KMS-11 (cell line): ENCODE measurements at regions not wholly inside any gene's neighbourhood (a gene's known extent, or its start where the extent isn't known, plus 50 kb on each side); places are given as distances from the start of the nearest gene placed in this dataset.

Source experiments
- H2AFZ ChIP-seq: fragments of 200-600 bp; sonication (generic); 2 replicates; pipeline ENCODE4 v1.6.1; 2016; ENCODE audit warnings: antibody characterized with exemption, mixed run types, low read depth
- H3K27ac ChIP-seq: fragments of 200-600 bp; sonication (generic); 2 replicates; pipeline ENCODE4 v1.6.1; 2016; ENCODE audit warnings: mild to moderate bottlenecking, mixed run types
- H3K27me3 ChIP-seq: fragments of 200-600 bp; sonication (generic); 2 replicates; pipeline ENCODE4 v1.6.1; 2017; ENCODE audit warnings: mild to moderate bottlenecking, low read depth, mixed run types, moderate library complexity; ENCODE audit not compliant: insufficient read depth
- H3K36me3 ChIP-seq: fragments of 200-600 bp; sonication (generic); 2 replicates; pipeline ENCODE4 v1.6.1; 2017; ENCODE audit warnings: mild to moderate bottlenecking, mixed run types; ENCODE audit not compliant: insufficient read depth
- H3K4me1 ChIP-seq: fragments of 200-600 bp; sonication (generic); 2 replicates; pipeline ENCODE4 v1.6.1; 2016; ENCODE audit warnings: mild to moderate bottlenecking, low read depth, mixed run types; ENCODE audit not compliant: poor library complexity, severe bottlenecking
- H3K4me2 ChIP-seq: fragments of 200-600 bp; sonication (generic); 2 replicates; pipeline ENCODE4 v1.7.0; 2016; ENCODE audit warnings: mild to moderate bottlenecking, mixed run types
- H3K4me3 ChIP-seq: fragments of 200-600 bp; sonication (generic); IDR thresholded peaks from 2 replicates; pipeline ENCODE4 v1.6.1; 2017; ENCODE audit warnings: low read depth, low read length, mixed read lengths; ENCODE audit not compliant: insufficient read depth
- H3K79me2 ChIP-seq: fragments of 200-600 bp; sonication (generic); 2 replicates; pipeline ENCODE4 v1.6.1; 2016; ENCODE audit warnings: low read depth, mixed run types; ENCODE audit not compliant: insufficient read depth
- H3K9ac ChIP-seq: fragments of 200-600 bp; sonication (generic); 2 replicates; pipeline ENCODE4 v1.6.1; 2016; ENCODE audit warnings: mild to moderate bottlenecking, mixed run types
- H4K20me1 ChIP-seq: fragments of 200-600 bp; sonication (generic); 2 replicates; pipeline ENCODE4 v1.6.1; 2016; ENCODE audit warnings: mild to moderate bottlenecking, mixed run types; ENCODE audit not compliant: insufficient read depth
- CTCF ChIP-seq: fragments of 200-600 bp; sonication (generic); conservative IDR thresholded peaks from 2 replicates; pipeline ENCODE4 v1.6.1; 2017; ENCODE audit warnings: low read depth, mild to moderate bottlenecking, antibody characterized with exemption, low read length, moderate library complexity, mixed read lengths

GRCh38 chr15:93486407-93487117 lies 397.6 kb upstream of the RGMA start:
- H2AFZ ChIP-seq: no peak overlapping the region
- H3K9ac ChIP-seq: no peak overlapping the region
- H3K4me3 ChIP-seq: no peak overlapping the region
- H4K20me1 ChIP-seq: no peaks in the 10 kb centered on the region
- H3K36me3 ChIP-seq: no peaks in the 10 kb centered on the region
- H3K79me2 ChIP-seq: no peaks in the 10 kb centered on the region
- H3K27ac ChIP-seq: no peak overlapping the region
- H3K27me3 ChIP-seq: no peaks in the 10 kb centered on the region
- H3K4me2 ChIP-seq: no peak overlapping the region
- TF ChIP-seq CTCF: no peak
- H3K4me1 ChIP-seq: no peaks in the 10 kb centered on the region

GRCh38 chr15:93485438-93486327 lies 396.7 kb upstream of the RGMA start:
- H3K27ac ChIP-seq: no peak overlapping the region
- no peaks in the 10 kb centered on the region for H3K36me3 ChIP-seq
- H3K4me1 ChIP-seq: no peaks in the 10 kb centered on the region
- no peak overlapping the region for H3K4me2 ChIP-seq
- H3K79me2 ChIP-seq: no peaks in the 10 kb centered on the region
- no peak for TF ChIP-seq CTCF
- no peaks in the 10 kb centered on the region for H3K27me3 ChIP-seq
- no peak overlapping the region for H2AFZ ChIP-seq
- no peak overlapping the region for H3K9ac ChIP-seq
- H4K20me1 ChIP-seq: no peaks in the 10 kb centered on the region
- H3K4me3 ChIP-seq: no peak overlapping the region

GRCh38 chr15:93483923-93484322 lies 394.9 kb upstream of the RGMA start:
- H4K20me1 ChIP-seq: no peaks in the 10 kb centered on the region
- no peak for TF ChIP-seq CTCF
- H3K79me2 ChIP-seq: no peaks in the 10 kb centered on the region
- H3K4me3 ChIP-seq: no peak overlapping the region
- no peaks in the 10 kb centered on the region for H3K36me3 ChIP-seq
- no peaks in the 10 kb centered on the region for H3K4me1 ChIP-seq
- no peak overlapping the region for H2AFZ ChIP-seq
- H3K27ac ChIP-seq: no peak overlapping the region
- no peak overlapping the region for H3K4me2 ChIP-seq
- no peaks in the 10 kb centered on the region for H3K27me3 ChIP-seq
- H3K9ac ChIP-seq: no peak overlapping the region

- H3K4me3 ChIP-seq: no peak overlapping the region
- H3K27me3 ChIP-seq: no peaks in the 10 kb centered on the region
- H3K9ac ChIP-seq: no peak overlapping the region
- no peaks in the 10 kb centered on the region for H4K20me1 ChIP-seq
- H3K4me1 ChIP-seq: no peaks in the 10 kb centered on the region
- H3K79me2 ChIP-seq: no peaks in the 10 kb centered on the region
- no peak for TF ChIP-seq CTCF
- no peak overlapping the region for H2AFZ ChIP-seq
- H3K4me2 ChIP-seq: no peak overlapping the region
- H3K36me3 ChIP-seq: no peaks in the 10 kb centered on the region
- H3K27ac ChIP-seq: no peak overlapping the region
These were observed 393.7 kb upstream of the RGMA start for GRCh38 chr15:93482731-93483130.
